ENCODE measurements at regions not wholly inside any gene's neighbourhood (a gene's known extent, or its start where the extent isn't known, plus 50 kb on each side); places are given as distances from the start of the nearest gene placed in this dataset.

DNA sequence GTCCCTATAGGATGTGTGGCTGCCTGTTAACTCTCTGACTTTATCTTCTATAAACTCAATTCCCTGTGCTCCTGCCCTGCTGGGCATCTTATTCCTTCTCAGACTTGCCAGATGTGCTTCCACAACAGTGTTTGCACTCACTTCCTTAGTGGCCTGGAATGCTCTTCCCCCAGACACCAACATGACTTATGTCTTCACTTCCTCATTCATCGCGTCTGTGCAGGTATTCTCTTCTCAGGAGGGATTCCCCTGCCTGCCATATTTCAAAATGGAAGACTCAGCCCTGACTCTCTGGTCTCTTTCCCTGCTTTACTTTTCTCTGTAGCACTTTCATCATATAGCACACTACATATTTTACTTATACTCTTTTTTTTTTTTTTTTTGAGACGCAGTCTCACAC, 344.0 kb downstream of the CENPC start:
- TF ChIP-seq, protein P1, sequence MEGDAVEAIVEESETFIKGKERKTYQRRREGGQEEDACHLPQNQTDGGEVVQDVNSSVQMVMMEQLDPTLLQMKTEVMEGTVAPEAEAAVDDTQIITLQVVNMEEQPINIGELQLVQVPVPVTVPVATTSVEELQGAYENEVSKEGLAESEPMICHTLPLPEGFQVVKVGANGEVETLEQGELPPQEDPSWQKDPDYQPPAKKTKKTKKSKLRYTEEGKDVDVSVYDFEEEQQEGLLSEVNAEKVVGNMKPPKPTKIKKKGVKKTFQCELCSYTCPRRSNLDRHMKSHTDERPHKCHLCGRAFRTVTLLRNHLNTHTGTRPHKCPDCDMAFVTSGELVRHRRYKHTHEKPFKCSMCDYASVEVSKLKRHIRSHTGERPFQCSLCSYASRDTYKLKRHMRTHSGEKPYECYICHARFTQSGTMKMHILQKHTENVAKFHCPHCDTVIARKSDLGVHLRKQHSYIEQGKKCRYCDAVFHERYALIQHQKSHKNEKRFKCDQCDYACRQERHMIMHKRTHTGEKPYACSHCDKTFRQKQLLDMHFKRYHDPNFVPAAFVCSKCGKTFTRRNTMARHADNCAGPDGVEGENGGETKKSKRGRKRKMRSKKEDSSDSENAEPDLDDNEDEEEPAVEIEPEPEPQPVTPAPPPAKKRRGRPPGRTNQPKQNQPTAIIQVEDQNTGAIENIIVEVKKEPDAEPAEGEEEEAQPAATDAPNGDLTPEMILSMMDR (conservative IDR thresholded peaks at IDR 0.05; ENCODE audit: low read length), result no peak
- no peak for TF ChIP-seq EZH2phosphoT487 (IDR thresholded peaks at IDR 0.05; ENCODE audit: borderline replicate concordance)
